ENCODE measurements at regions not wholly inside any gene's neighbourhood (a gene's known extent, or its start where the extent isn't known, plus 50 kb on each side); places are given as distances from the start of the nearest gene placed in this dataset.

DNA sequence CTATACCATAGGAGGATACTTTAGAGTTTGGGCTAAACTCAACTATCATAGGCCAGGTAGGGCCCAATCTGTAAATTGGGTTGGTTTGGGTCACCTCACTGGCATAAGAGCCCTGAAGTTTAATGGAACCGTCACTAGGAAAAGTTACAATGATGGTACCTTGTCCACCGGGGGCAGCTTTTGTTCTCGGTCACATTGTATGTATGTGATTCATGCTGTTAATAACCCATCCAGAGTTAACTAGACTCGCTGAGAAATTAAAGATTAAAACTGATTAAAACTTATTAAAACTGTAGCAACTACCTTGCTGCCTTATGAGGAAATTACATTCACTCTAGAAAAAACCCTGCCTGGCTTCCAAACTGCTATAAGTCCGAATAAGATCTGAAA, 145.0 kb upstream of the TMCO5A start:
- H3K4me1 Mint-ChIP-seq (ENCODE audit: low read depth): no peaks in the 10 kb centered on the region
- ChIA-PET CTCF (no interaction called here), POLR2A (no interaction called here)
- H3K36me3 Mint-ChIP-seq (ENCODE audit: low read depth): no peaks in the 10 kb centered on the region
- DNase-seq: no peak
- no peak overlapping the region for H3K27ac Mint-ChIP-seq
- peaks cover 2% of the 10 kb centered on the region for H3K27me3 Mint-ChIP-seq (ENCODE audit: low read depth)
- no peaks in the 10 kb centered on the region for H3K9me3 Mint-ChIP-seq (ENCODE audit: insufficient read depth)
- H3K4me3 Mint-ChIP-seq: no peak overlapping the region
- ATAC-seq: no peak

DNA sequence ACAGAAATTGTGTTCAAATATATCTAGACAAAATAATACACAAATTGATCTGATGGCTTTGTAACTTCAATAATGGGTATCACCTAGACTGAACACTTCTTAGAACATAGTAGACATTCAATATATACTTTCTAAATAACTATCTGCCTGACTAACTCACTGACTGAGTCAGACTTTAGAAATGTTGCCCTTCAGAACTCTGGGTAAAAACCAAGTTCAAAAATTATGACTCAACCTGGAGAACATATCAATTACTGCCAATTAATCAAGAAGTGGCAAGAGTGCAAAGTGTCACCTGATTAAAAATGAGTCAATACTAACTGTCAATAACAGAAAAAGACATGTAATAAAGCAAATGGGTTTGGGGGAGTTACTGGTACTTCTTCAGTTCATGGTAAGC, 144.6 kb upstream of the TMCO5A start:
- Mint-ChIP-seq H3K27me3 (ENCODE audit: low read depth) (peaks cover 2% of the 10 kb centered on the region), H3K4me3 (no peak overlapping the region), H3K27ac (no peak overlapping the region), H3K4me1 (ENCODE audit: low read depth) (no peaks in the 10 kb centered on the region), H3K9me3 (ENCODE audit: insufficient read depth) (no peaks in the 10 kb centered on the region), H3K36me3 (ENCODE audit: low read depth) (no peaks in the 10 kb centered on the region)
- CTCF ChIA-PET: no interaction called here
- POLR2A ChIA-PET: no interaction called here
- DNase-seq (no peak), ATAC-seq (no peak)

DNA sequence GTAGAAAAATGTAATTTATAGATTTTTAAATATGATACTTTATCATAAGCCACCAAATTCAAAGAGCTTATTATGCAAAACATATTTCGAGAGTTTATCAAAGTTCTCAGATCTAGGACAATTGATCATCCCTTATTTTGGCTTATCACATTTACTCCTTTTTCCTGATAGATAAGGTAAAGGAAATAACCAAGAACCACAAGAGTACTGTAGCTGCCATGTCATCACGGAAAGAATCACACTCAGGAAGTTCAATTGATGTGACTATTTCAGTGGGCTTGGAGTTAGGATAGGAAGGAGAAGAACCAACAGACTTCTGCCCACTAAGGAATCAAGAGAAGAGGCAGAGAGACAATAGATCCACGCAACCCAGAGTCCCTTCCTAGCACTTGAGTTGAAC, 142.7 kb upstream of the TMCO5A start:
- Mint-ChIP-seq H3K9me3 (ENCODE audit: insufficient read depth) (no peaks in the 10 kb centered on the region), H3K27ac (no peak overlapping the region), H3K4me3 (no peak overlapping the region), H3K27me3 (ENCODE audit: low read depth) (peaks cover 2% of the 10 kb centered on the region), H3K4me1 (ENCODE audit: low read depth) (no peaks in the 10 kb centered on the region), H3K36me3 (ENCODE audit: low read depth) (no peaks in the 10 kb centered on the region)
- ChIA-PET POLR2A (no interaction called here), CTCF (no interaction called here)
- no peak for ATAC-seq
- DNase-seq: no peak

DNA sequence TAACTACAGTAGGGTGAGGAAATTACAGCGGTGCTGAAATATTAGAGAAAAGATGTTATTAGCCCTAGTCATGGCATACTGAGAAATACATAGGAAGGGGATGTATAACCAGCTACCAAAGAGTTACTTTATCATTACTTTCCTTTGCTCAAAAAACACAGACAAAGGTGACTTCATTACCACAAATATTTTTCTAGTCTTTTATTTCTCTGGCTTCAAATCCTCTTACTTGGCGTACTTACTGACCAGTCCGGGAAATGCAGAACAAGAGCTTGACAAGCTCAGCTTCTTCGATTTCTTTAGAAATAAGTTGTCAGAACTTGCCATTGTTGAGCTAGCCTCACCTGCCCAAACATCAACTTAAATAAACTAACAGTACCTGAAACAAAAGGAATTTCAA, 142.1 kb upstream of the TMCO5A start:
- ATAC-seq: no peak
- CTCF ChIA-PET: no interaction called here
- no peaks in the 10 kb centered on the region for H3K4me1 Mint-ChIP-seq (ENCODE audit: low read depth)
- no peaks in the 10 kb centered on the region for H3K9me3 Mint-ChIP-seq (ENCODE audit: insufficient read depth)
- peaks cover 2% of the 10 kb centered on the region for H3K27me3 Mint-ChIP-seq (ENCODE audit: low read depth)
- H3K4me3 Mint-ChIP-seq: no peak overlapping the region
- no peak overlapping the region for H3K27ac Mint-ChIP-seq
- POLR2A ChIA-PET: no interaction called here
- no peaks in the 10 kb centered on the region for H3K36me3 Mint-ChIP-seq (ENCODE audit: low read depth)
- DNase-seq: no peak

DNA sequence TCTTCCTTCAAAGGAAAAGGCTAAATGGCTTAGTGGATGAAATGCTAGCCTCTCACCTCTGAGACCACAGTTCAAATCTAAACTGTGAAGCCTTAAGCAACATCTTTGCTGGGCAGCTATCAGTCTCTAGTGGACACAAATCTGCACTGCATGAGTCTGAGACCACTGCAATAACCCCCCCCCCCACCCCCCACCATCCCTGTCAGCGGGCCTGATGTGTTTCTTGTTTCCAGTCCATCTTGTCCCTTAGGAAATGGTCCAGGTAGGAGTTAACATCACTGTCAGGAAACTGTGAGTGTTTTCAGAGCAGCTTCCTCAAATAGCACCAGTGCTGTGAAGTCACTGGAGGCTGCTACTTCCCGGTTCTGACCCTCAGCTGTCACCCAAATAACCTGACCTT, 140.6 kb upstream of the TMCO5A start:
- Mint-ChIP-seq H3K27ac (no peak overlapping the region), H3K36me3 (ENCODE audit: low read depth) (no peaks in the 10 kb centered on the region), H3K27me3 (ENCODE audit: low read depth) (peaks cover 2% of the 10 kb centered on the region), H3K4me1 (ENCODE audit: low read depth) (no peaks in the 10 kb centered on the region), H3K9me3 (ENCODE audit: insufficient read depth) (no peaks in the 10 kb centered on the region), H3K4me3 (no peak overlapping the region)
- no peak for ATAC-seq
- DNase-seq: no peak
- CTCF ChIA-PET: no interaction called here
- POLR2A ChIA-PET: no interaction called here

DNA sequence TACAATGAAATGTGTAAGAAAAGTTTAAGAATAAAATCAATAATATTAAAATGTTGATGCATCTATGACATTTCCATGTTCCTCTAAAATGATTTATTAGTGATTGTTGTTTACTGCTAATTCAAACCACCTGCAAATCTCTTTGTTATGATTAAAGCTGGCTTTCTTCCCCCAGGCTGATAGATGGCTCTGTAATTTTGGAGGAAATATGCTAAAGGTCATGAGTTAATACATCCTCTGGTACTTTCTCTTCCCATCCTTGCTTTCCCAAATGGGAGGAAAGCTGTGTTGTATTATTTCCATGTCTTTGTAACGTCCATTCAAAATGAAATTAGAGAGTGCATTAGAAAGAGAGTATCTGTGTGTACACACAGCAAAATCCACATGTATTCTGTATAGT, 139.5 kb upstream of the TMCO5A start:
- DNase-seq: no peak
- Mint-ChIP-seq H3K4me1 (ENCODE audit: low read depth) (no peaks in the 10 kb centered on the region), H3K36me3 (ENCODE audit: low read depth) (no peaks in the 10 kb centered on the region), H3K27ac (no peak overlapping the region), H3K9me3 (ENCODE audit: insufficient read depth) (no peaks in the 10 kb centered on the region), H3K27me3 (ENCODE audit: low read depth) (peaks cover 2% of the 10 kb centered on the region), H3K4me3 (no peak overlapping the region)
- ATAC-seq: no peak
- POLR2A ChIA-PET: no interaction called here
- CTCF ChIA-PET: no interaction called here

DNA sequence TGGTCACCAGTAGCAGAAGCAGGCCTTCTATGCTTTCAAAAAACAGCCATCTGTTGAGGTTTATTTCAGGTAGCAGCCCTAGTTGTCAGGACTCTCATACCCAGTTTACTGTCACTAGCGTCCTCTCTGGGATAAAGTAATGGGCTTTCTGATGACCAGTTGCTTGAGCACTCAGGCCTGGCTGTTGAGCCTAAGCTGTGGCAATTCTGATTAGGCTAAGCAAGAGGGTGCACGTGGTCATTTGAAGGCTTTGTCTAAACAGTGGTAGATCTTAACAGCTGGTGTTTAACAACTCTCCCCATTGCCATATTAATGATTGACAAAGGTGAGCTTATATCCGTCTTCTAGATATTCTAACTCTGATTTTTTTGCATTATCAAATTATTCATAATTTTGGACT, 132.9 kb upstream of the TMCO5A start:
- ChIA-PET CTCF (no interaction called here), POLR2A (no interaction called here)
- no peaks in the 10 kb centered on the region for H3K36me3 Mint-ChIP-seq (ENCODE audit: low read depth)
- peaks cover 4% of the 10 kb centered on the region for H3K9me3 Mint-ChIP-seq (ENCODE audit: insufficient read depth)
- no peaks in the 10 kb centered on the region for H3K27me3 Mint-ChIP-seq (ENCODE audit: low read depth)
- H3K4me3 Mint-ChIP-seq: no peak overlapping the region
- H3K27ac Mint-ChIP-seq: no peak overlapping the region
- ATAC-seq: no peak
- DNase-seq: no peak
- no peaks in the 10 kb centered on the region for H3K4me1 Mint-ChIP-seq (ENCODE audit: low read depth)

DNA sequence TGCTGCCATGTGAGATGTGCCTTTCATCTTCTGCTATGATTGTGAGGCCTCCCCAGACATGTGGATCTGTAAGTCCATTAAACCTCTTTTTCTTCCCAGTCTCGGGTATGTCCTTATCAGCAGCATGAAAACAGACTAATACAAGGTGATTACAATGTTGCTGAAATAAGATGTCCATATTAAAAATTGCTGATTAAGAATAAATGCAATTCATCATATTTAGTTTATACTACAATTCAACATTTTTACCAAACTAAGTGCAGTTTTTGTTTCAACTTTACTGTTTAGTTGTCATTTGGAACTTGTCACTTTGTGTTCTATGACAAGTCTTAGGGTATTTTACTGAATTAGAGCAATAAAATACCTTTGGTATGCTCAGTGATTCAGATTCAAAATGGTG, 127.6 kb upstream of the TMCO5A start:
- ChIA-PET POLR2A (no interaction called here), CTCF (no interaction called here)
- H3K27ac Mint-ChIP-seq: no peak overlapping the region
- H3K36me3 Mint-ChIP-seq (ENCODE audit: low read depth): no peaks in the 10 kb centered on the region
- DNase-seq: no peak
- H3K27me3 Mint-ChIP-seq (ENCODE audit: low read depth): no peaks in the 10 kb centered on the region
- no peak overlapping the region for H3K4me3 Mint-ChIP-seq
- H3K9me3 Mint-ChIP-seq (ENCODE audit: insufficient read depth): no peaks in the 10 kb centered on the region
- no peak for ATAC-seq
- H3K4me1 Mint-ChIP-seq (ENCODE audit: low read depth): no peaks in the 10 kb centered on the region

DNA sequence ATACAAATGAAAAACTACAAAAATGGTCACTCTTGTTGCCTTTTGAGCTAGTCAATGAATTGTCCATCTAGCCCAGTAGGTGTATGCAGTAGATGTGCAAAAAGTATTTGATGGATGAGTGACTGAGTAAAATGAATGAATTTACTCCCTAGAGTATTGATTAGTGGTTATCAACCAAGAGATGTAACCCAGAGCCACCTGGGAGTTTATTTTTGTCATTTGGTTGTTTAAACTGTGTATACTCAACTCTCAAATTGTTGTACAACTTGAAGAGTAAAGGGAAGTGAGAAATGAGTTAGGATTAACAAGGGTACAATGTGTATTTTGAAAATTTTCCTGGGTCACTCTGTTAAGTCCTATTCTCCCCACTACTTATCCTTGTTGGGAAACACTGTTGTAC, 124.1 kb upstream of the TMCO5A start:
- no peaks in the 10 kb centered on the region for H3K36me3 Mint-ChIP-seq (ENCODE audit: low read depth)
- CTCF ChIA-PET: no interaction called here
- no peak for ATAC-seq

DNA sequence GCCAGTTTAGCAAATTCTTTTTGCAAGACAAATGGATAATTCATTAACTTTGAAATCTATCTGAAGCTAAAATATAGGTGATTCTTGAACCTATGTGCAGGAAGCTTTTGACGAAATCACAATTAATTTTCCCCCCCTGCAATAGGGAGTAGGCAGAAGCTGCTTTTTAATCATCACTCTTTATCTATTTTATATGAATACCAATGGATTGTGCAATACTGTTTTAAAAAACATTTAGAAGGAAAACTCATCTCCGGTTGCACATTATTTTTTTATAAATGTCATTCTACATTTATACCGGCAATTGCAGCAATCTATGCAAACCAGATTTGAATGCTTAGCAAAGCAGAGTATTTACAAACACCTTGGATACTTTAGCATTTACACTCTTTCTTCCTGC, 121.1 kb upstream of the TMCO5A start:
- ATAC-seq (no peak), DNase-seq (no peak)
- Mint-ChIP-seq H3K36me3 (ENCODE audit: low read depth) (no peaks in the 10 kb centered on the region), H3K27ac (no peak overlapping the region), H3K9me3 (ENCODE audit: insufficient read depth) (no peaks in the 10 kb centered on the region), H3K4me3 (no peak overlapping the region), H3K27me3 (ENCODE audit: low read depth) (peaks cover 2% of the 10 kb centered on the region), H3K4me1 (ENCODE audit: low read depth) (no peaks in the 10 kb centered on the region)
- CTCF ChIA-PET: no interaction called here
- POLR2A ChIA-PET: no interaction called here

More for the DNA sequence above, 124.1 kb upstream of the TMCO5A start:
- Mint-ChIP-seq H3K27ac (no peak overlapping the region), H3K4me3 (no peak overlapping the region), H3K9me3 (ENCODE audit: insufficient read depth) (no peaks in the 10 kb centered on the region), H3K27me3 (ENCODE audit: low read depth) (peaks cover 2% of the 10 kb centered on the region), H3K4me1 (ENCODE audit: low read depth) (no peaks in the 10 kb centered on the region)
- POLR2A ChIA-PET: no interaction called here
- DNase-seq: no peak

DNA sequence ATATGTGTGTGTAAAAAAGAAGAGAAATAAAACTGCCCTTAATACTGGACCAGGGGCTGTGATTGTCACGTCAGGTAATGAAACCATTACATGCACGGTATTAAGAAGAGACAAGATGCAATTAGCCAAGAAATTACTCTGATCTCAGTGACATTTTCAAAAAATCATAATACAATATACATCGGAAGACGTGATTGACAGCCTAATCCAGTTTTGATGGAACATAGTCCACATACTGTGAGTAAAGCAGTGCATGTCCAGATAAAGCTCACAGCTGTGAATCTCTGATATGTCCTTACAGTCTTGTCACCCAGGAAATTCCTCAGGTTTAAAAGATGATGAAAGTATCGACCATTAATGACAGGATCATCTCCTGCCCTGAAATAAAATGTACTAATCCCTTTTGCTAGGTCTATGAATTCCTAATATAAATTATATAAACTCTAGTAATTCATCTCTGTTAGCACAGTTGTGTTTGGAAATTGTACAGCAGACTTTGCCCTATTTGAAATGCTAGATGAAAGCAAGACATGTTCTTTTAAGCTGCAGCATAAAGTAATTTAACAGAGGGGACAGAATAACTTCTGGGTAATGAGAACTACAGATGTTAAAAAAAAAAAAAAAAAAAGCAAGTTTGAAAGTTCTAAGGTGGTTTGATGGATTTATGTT, 119.5 kb upstream of the TMCO5A start:
- Mint-ChIP-seq H3K36me3 (ENCODE audit: low read depth) (no peaks in the 10 kb centered on the region), H3K27ac (no peak overlapping the region), H3K4me1 (ENCODE audit: low read depth) (no peaks in the 10 kb centered on the region), H3K9me3 (ENCODE audit: insufficient read depth) (no peaks in the 10 kb centered on the region), H3K4me3 (no peak overlapping the region), H3K27me3 (ENCODE audit: low read depth) (peaks cover 2% of the 10 kb centered on the region)
- no peak for ATAC-seq
- no peak for DNase-seq
- ChIA-PET CTCF (interaction anchor here (1.2 kb wide), 1 partner anchor 11 kb away, joined by 3 read pairs; no protein-coding TSS in a partner anchor), POLR2A (no interaction called here)

DNA sequence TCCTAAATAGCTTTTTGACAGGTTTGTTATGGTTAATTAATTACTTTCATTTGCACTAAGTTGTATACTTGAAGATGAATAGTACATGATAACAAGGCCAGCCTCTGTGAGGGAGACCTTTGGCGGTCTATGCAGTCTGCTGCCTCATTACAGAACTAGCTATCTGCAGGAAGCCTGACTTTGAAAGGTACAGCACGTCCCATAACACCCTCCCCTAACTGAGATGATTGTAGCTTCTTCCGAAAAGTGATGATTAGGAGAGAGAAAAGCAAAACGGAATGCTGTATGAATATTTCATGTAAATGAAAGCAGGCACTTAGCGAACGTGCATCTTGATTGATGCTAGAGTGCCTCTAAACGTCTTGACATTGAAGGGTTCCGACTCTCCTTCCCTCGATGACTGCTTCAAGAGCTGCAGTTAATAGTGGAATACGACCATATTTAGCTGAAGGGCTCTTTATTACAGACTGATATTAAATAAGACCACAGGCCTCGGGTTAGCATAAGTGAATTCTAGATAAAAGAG, 116.2 kb upstream of the TMCO5A start:
- Mint-ChIP-seq H3K9me3 (ENCODE audit: insufficient read depth) (no peaks in the 10 kb centered on the region), H3K4me3 (no peak overlapping the region), H3K27me3 (ENCODE audit: low read depth) (peaks cover 2% of the 10 kb centered on the region), H3K4me1 (ENCODE audit: low read depth) (no peaks in the 10 kb centered on the region), H3K27ac (no peak overlapping the region), H3K36me3 (ENCODE audit: low read depth) (no peaks in the 10 kb centered on the region)
- POLR2A ChIA-PET: no interaction called here
- DNase-seq (no peak), ATAC-seq (no peak)
- CTCF ChIA-PET: no interaction called here

DNA sequence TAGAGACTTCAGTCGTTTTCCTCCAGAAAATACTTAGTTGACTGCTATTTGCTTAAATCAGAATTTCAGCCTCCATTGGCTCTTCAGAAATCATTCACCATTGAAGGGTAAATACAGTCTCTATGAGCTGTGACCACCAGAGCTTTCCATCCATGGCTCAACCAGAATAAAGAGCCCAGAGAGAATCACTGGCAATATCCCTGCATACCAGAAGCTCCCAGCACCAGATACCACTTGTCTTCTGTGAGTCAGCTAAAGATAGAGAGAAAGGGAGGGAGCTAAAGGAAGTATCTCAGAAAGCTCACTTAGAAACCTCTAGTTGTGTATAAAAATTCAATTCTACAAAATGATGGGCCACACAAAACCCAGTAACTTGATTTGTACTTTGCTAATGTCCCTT, 115.2 kb upstream of the TMCO5A start:
- no peaks in the 10 kb centered on the region for H3K27me3 Mint-ChIP-seq (ENCODE audit: low read depth)
- no peaks in the 10 kb centered on the region for H3K4me1 Mint-ChIP-seq (ENCODE audit: low read depth)
- H3K4me3 Mint-ChIP-seq: no peak overlapping the region
- POLR2A ChIA-PET: no interaction called here
- DNase-seq: no peak
- no peak overlapping the region for H3K27ac Mint-ChIP-seq
- ATAC-seq: no peak
- H3K9me3 Mint-ChIP-seq (ENCODE audit: insufficient read depth): no peaks in the 10 kb centered on the region
- H3K36me3 Mint-ChIP-seq (ENCODE audit: low read depth): no peaks in the 10 kb centered on the region
- CTCF ChIA-PET: no interaction called here
